ENCODE measurements at regions not wholly inside any gene's neighbourhood (a gene's known extent, or its start where the extent isn't known, plus 50 kb on each side); places are given as distances from the start of the nearest gene placed in this dataset.
"Not testable (repeated sequence)": the region's sequence is repeated elsewhere in the genome, so short reads cannot be mapped to it uniquely, and the experiment has no call there.

DNA sequence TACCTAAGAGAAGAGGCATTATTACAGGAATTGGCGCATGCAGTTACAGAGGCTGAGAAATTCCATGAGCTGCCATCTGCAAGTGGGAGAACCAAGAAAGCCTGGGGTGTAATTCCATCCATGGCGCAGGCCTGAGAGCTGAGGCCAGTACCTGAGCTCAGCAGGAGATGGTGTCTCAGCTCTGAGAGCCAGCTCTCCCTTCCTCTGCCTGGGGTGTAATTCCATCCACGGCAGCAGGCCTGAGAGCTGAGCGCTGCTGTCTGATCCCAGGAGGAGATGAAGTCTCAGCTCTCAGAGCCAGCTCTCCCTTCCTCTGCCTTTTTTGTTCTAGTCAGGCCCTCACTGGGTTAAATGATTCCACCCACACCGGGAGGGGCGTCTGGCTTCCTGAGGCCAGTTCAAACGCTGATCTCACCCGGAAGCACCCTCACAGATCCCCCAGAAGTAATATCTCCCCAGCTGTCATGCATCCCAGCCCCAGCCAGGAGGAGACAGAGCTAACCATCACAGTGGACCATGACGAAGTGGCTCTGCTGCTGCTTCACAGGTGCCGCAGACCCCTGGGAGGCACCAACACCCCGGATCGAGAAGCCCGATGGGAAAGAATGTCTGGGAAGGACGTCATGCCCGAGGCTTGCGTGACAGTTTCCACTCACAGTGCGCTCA is 4454.9 kb upstream of the TPTE start:
- DNase-seq; H3K4me1 ChIP-seq (replicated peaks; ENCODE audit: insufficient read depth); H3K4me2 ChIP-seq; POLR2A ChIA-PET (ENCODE audit: unreplicated experiment); H3K4me3 ChIP-seq; H3K79me2 ChIP-seq (ENCODE audit: low read depth); H4K20me1 ChIP-seq (ENCODE audit: insufficient read depth); H3F3A ChIP-seq (ENCODE audit: insufficient read depth, low read depth); H2AFZ ChIP-seq; H3K27ac ChIP-seq; H3K27me3 ChIP-seq (ENCODE audit: insufficient read depth, low read depth); H3K9me2 ChIP-seq (ENCODE audit: insufficient read depth); H3K9me3 ChIP-seq (ENCODE audit: insufficient read depth, low read depth); H3K36me3 ChIP-seq (ENCODE audit: low read depth); intact Hi-C loops (cut with micrococcal nuclease; ENCODE audit: unreplicated experiment); CTCF ChIA-PET; BruUV-seq (replicated peaks): not testable (repeated sequence)

DNA sequence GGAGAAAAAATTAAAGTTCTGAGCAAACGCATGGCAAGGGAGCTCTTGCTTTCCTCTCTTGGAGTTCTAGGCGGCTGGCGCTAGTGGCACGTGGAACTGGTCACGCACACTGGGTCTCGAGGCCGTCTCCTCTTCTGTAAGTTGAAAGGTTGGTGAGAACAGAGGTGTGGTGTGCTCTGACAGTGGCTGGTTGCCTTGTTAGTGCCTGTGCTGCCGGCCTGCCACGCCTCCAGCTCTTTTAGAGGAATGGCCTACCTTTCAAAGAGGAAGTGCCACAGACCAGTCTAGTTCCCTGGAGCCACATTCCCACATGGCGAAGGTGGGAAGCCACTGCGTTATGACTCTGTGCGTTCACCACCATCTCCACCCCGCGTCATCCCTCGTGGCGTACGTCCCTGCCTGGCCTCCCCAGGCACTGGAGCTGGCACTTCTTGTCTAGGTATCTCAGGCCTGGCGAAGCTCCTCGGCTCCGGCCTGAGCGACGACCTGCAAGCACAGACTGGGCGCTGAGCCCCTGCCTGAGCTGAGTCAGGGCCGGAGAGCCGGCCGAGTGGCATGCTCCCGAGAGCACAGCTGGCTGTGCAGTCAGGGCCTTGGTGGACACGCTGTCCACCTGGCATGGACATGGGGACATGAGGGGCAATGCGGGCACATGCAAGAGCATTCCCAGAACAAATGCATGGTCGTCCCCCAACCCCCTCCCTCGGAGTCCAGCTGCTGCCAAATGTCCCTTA is 4453.1 kb upstream of the TPTE start:
- H3K4me2 ChIP-seq; H3K36me3 ChIP-seq (ENCODE audit: low read depth); BruUV-seq (replicated peaks); H3K27ac ChIP-seq; DNase-seq; H3F3A ChIP-seq (ENCODE audit: insufficient read depth, low read depth); intact Hi-C loops (cut with micrococcal nuclease; ENCODE audit: unreplicated experiment); H3K79me2 ChIP-seq (ENCODE audit: low read depth); CTCF ChIA-PET; H3K9me2 ChIP-seq (ENCODE audit: insufficient read depth); H3K4me3 ChIP-seq; POLR2A ChIA-PET (ENCODE audit: unreplicated experiment); H3K4me1 ChIP-seq (replicated peaks; ENCODE audit: insufficient read depth); H2AFZ ChIP-seq; H4K20me1 ChIP-seq (ENCODE audit: insufficient read depth); H3K9me3 ChIP-seq (ENCODE audit: insufficient read depth, low read depth); H3K27me3 ChIP-seq (ENCODE audit: insufficient read depth, low read depth): not testable (repeated sequence)

DNA sequence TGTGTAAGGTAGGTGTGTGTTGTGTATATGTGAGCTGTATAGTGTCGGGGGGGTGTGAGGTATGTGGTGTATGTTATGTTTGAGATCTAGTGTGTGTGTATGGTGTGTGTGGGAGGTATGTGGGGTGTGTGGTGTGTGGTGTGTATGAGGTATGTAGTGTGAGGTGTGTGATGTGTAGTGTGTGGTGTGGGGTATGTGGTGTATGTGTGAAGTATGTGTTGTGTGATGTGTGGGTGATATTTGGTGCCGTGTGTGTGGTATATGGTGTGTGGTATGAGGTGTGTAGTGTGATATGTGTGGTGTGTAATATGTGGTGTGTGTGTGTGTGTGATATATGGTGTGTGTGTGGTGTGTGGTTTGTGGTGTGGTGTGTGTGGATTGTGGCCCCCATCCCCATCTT is 4451.2 kb upstream of the TPTE start:
- H3K27ac ChIP-seq; BruUV-seq (replicated peaks); H3K4me3 ChIP-seq; H3F3A ChIP-seq (ENCODE audit: insufficient read depth, low read depth); H3K36me3 ChIP-seq (ENCODE audit: low read depth); intact Hi-C loops (cut with micrococcal nuclease; ENCODE audit: unreplicated experiment); H3K9me2 ChIP-seq (ENCODE audit: insufficient read depth); CTCF ChIA-PET; H3K4me1 ChIP-seq (replicated peaks; ENCODE audit: insufficient read depth); H3K27me3 ChIP-seq (ENCODE audit: insufficient read depth, low read depth); H2AFZ ChIP-seq; H3K9me3 ChIP-seq (ENCODE audit: insufficient read depth, low read depth); H3K4me2 ChIP-seq; DNase-seq; POLR2A ChIA-PET (ENCODE audit: unreplicated experiment); H3K79me2 ChIP-seq (ENCODE audit: low read depth); H4K20me1 ChIP-seq (ENCODE audit: insufficient read depth): not testable (repeated sequence)

DNA sequence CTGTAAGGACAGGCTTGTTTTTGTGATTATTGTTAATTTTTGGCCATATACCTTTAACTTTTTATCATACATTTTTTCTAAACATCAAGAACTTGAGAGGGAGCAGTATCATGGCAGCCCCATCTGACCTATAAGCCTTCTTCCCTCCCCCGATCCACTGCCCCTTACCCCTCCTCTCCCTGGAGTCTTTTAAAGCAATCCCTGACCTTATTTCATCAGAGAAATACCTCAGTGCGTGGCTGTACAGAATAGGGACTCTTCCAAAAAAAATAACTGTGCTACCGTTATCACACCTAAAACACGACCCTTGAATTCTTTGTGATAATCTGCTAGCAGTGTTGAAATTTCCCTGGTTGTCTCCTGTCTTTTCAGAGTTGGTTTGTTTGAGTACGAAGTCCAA is 4448.7 kb upstream of the TPTE start:
- BruUV-seq (replicated peaks); H3K9me2 ChIP-seq (ENCODE audit: insufficient read depth); H4K20me1 ChIP-seq (ENCODE audit: insufficient read depth); DNase-seq; CTCF ChIA-PET; H3K4me2 ChIP-seq; H3F3A ChIP-seq (ENCODE audit: insufficient read depth, low read depth); H3K27ac ChIP-seq; POLR2A ChIA-PET (ENCODE audit: unreplicated experiment); H3K9me3 ChIP-seq (ENCODE audit: insufficient read depth, low read depth); intact Hi-C loops (cut with micrococcal nuclease; ENCODE audit: unreplicated experiment); H3K36me3 ChIP-seq (ENCODE audit: low read depth); H3K27me3 ChIP-seq (ENCODE audit: insufficient read depth, low read depth); H3K4me1 ChIP-seq (replicated peaks; ENCODE audit: insufficient read depth); H2AFZ ChIP-seq; H3K79me2 ChIP-seq (ENCODE audit: low read depth); H3K4me3 ChIP-seq: not testable (repeated sequence)

DNA sequence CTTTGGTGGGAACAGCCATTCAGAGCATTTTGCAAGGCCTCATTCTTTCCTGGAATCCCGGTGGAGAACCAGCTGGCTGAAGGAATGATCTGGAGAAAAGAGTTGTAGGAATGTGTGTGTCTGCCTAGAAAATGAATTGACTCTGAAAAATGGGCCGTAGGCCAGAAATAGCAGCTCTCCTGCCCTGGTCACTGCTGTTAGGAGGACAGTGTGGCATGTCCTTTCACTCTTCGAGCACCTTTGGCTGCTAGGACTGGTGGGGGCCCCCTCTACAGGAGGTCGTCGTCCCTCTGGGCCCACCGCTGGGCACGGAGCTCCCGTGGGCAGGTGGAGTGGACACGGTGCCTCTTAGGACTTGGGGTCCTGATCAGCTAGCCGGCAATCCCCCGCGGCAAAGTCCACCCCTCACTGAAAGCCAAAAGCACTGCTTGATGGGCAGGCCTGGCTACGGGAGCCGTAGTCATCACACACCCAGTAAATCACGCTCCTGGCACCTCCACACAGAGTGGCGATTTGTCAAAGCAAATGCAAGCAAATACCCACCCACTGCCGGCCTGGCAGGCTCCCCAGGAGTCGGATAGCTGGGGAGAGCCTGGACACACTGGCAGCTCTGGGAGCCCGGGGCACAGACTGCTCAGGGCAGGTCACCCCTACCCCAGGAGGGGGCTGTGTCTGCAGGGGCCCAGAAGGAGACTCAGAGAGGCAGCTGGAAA is 4447.2 kb upstream of the TPTE start:
- H3K9me2 ChIP-seq (ENCODE audit: insufficient read depth); H3K27ac ChIP-seq; DNase-seq; H3K4me3 ChIP-seq; CTCF ChIA-PET; BruUV-seq (replicated peaks); H3K4me1 ChIP-seq (replicated peaks; ENCODE audit: insufficient read depth); intact Hi-C loops (cut with micrococcal nuclease; ENCODE audit: unreplicated experiment); H3K79me2 ChIP-seq (ENCODE audit: low read depth); H2AFZ ChIP-seq; H3F3A ChIP-seq (ENCODE audit: insufficient read depth, low read depth); H3K36me3 ChIP-seq (ENCODE audit: low read depth); POLR2A ChIA-PET (ENCODE audit: unreplicated experiment); H3K9me3 ChIP-seq (ENCODE audit: insufficient read depth, low read depth); H4K20me1 ChIP-seq (ENCODE audit: insufficient read depth); H3K27me3 ChIP-seq (ENCODE audit: insufficient read depth, low read depth); H3K4me2 ChIP-seq: not testable (repeated sequence)

DNA sequence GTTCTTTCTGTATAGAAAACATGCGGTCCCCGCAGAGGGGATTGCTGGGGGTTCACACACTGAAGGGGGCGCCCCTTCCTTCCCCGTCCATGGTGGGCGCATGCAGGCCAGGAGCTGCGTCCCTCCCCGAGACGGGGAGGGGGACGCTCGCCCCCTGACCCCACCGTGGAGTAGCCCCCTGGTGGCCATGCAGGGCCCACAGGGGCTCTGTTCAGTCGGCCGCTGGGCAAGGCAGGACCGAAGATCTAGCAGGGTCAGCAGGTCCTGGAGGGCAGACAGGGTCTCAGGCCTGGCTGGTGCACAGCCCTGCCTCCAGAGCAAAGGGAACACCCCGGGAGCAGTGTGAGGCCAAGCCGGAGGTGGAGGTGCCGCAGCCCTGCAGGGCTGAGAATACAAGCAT is 4446.4 kb upstream of the TPTE start:
- H3K36me3 ChIP-seq (ENCODE audit: low read depth); H3K9me2 ChIP-seq (ENCODE audit: insufficient read depth); H3K9me3 ChIP-seq (ENCODE audit: insufficient read depth, low read depth); intact Hi-C loops (cut with micrococcal nuclease; ENCODE audit: unreplicated experiment); BruUV-seq (replicated peaks); H3K79me2 ChIP-seq (ENCODE audit: low read depth); CTCF ChIA-PET; H3K4me2 ChIP-seq; H3K4me3 ChIP-seq; H3F3A ChIP-seq (ENCODE audit: insufficient read depth, low read depth); DNase-seq; H3K27me3 ChIP-seq (ENCODE audit: insufficient read depth, low read depth); H3K4me1 ChIP-seq (replicated peaks; ENCODE audit: insufficient read depth); POLR2A ChIA-PET (ENCODE audit: unreplicated experiment); H4K20me1 ChIP-seq (ENCODE audit: insufficient read depth); H2AFZ ChIP-seq; H3K27ac ChIP-seq: not testable (repeated sequence)

DNA sequence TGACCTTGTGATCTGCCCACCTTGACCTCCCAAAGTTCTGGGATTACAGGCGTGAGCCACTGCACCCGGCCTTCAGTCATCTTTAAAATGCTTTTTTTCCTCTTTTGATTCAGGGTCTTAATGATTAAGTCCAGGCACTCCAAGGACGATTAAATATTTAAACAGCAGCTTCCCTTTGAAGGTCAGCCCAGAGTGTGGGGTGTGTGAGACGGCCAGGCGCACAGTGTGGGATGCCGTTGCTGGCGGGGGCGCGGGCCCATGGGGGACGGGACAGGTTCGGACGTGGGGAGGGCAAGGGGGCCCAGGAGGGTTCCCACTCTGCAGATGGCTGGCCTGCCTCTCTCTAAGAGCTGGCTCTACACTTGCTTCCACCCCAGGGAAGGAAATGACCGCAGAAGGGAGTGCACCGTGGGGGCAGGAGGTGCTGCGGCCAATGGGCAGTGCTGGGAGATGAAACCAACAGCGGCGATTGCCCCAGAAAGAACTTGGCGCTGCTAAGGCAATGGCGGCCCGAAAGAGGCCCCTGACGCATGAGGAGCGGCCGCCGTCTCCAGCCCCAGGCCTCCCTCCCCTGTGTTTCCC is 4445.7 kb upstream of the TPTE start:
- H2AFZ ChIP-seq; H3K36me3 ChIP-seq (ENCODE audit: low read depth); DNase-seq; H4K20me1 ChIP-seq (ENCODE audit: insufficient read depth); H3K9me2 ChIP-seq (ENCODE audit: insufficient read depth); CTCF ChIA-PET; H3F3A ChIP-seq (ENCODE audit: insufficient read depth, low read depth); H3K4me1 ChIP-seq (replicated peaks; ENCODE audit: insufficient read depth); BruUV-seq (replicated peaks); H3K4me2 ChIP-seq; H3K79me2 ChIP-seq (ENCODE audit: low read depth); POLR2A ChIA-PET (ENCODE audit: unreplicated experiment); intact Hi-C loops (cut with micrococcal nuclease; ENCODE audit: unreplicated experiment); H3K9me3 ChIP-seq (ENCODE audit: insufficient read depth, low read depth); H3K4me3 ChIP-seq; H3K27me3 ChIP-seq (ENCODE audit: insufficient read depth, low read depth); H3K27ac ChIP-seq: not testable (repeated sequence)

All from PC-9 (cell line).